GM12878 (cell line): ENCODE measurements at regions not wholly inside any gene's neighbourhood (a gene's known extent, or its start where the extent isn't known, plus 50 kb on each side); places are given as distances from the start of the nearest gene placed in this dataset.

Experiments used
- ATAC-seq: fragments of 200-7000 bp; cut with Tn5 transposase; 3 replicates; pipeline ENCODE4 v1.9.1; 2020; ENCODE audit warnings: mild to moderate bottlenecking, moderate library complexity
- BruUV-seq: library from RNA; stranded (reverse); fragments of 400-500 nt; replicated peaks from 2 replicates; lab custom pipeline; 2021; lab: Mats Ljungman, UMichigan
- CTCF ChIA-PET: fragments of 300-600 bp; sonication (Branson Sonifier 250); formaldehyde crosslinking; extraction: SDS; loops from one replicate; lab custom pipeline; 2021; ENCODE audit warnings: inconsistent platforms; lab: Yijun Ruan, JAX
- POLR2A ChIA-PET: fragments of 350-600 bp; formaldehyde crosslinking; extraction: SDS; loops from one replicate; lab custom pipeline; 2021; ENCODE audit warnings: inconsistent platforms; lab: Charles Lee
- RAD21 ChIA-PET: fragments of 300-600 bp; sonication (Branson Sonifier 250); formaldehyde crosslinking; loops from one replicate; lab custom pipeline; 2023; ENCODE audit warnings: antibody characterized with exemption; ENCODE audit not compliant: unreplicated experiment; lab: Charles Lee
- SMC1A ChIA-PET: fragments of 300-600 bp; sonication (Branson Sonifier 250); formaldehyde crosslinking; loops from one replicate; lab custom pipeline; 2023; ENCODE audit not compliant: unreplicated experiment, uncharacterized antibody; lab: Charles Lee
- DNase-seq: peaks from one replicate; pipeline ENCODE4 v3.0.0-alpha.2; 2011; ENCODE audit warnings: low read depth, low spot score
- FAIRE-seq: peaks from 3 replicates; lab custom pipeline; 2011; peaks lifted over from hg19 to GRCh38; lab: Jason Lieb, UNC
- H2AFZ ChIP-seq: 2 replicates; pipeline ENCODE4 v1.6.0; 2011; ENCODE audit warnings: low read depth, low read length, control low read depth; ENCODE audit not compliant: control insufficient read depth
- H3K27ac ChIP-seq: 2 replicates; pipeline ENCODE4 v1.5.1; 2011; ENCODE audit warnings: control low read depth; ENCODE audit not compliant: control insufficient read depth, insufficient read depth
- H3K27me3 ChIP-seq, 2 experiments: replicated peaks in 1 of 2; 2 replicates each; pipeline versions ENCODE4 v1.6.0 to v1.6.1; 2011; ENCODE audit warnings: low read length in 1 of 2; ENCODE audit not compliant: control insufficient read depth in 2 of 2, insufficient read depth in 2 of 2
- H3K36me3 ChIP-seq, 2 experiments: 2 replicates each; pipeline ENCODE4 v1.5.1; 2011; ENCODE audit warnings: low read length in 1 of 2; ENCODE audit not compliant: control insufficient read depth in 2 of 2, insufficient read depth in 2 of 2
- H3K4me1 ChIP-seq: 2 replicates; pipeline ENCODE4 v1.6.1; 2011; ENCODE audit warnings: mild to moderate bottlenecking, low read length, moderate library complexity, mixed read lengths; ENCODE audit not compliant: control insufficient read depth, insufficient read depth
- H3K4me2 ChIP-seq: 2 replicates; pipeline ENCODE4 v1.6.0; 2011; ENCODE audit warnings: control low read depth; ENCODE audit not compliant: control insufficient read depth, insufficient read depth
- H3K4me3 ChIP-seq: fragments of 200-600 bp; sonication (generic); 2 replicates; pipeline ENCODE4 v1.5.1; 2016
- H3K79me2 ChIP-seq: 2 replicates; pipeline ENCODE4 v1.6.0; 2011; ENCODE audit warnings: low read length; ENCODE audit not compliant: control insufficient read depth, insufficient read depth
- H3K9ac ChIP-seq: 2 replicates; pipeline ENCODE4 v1.8.0; 2011; ENCODE audit warnings: low read length, control low read depth, mixed read lengths; ENCODE audit not compliant: control insufficient read depth, insufficient read depth
- H3K9me3 ChIP-seq: replicated peaks from 3 replicates; pipeline ENCODE4 v1.5.1; 2011; ENCODE audit warnings: mild to moderate bottlenecking, low read length; ENCODE audit not compliant: control insufficient read depth, insufficient read depth
- H4K20me1 ChIP-seq: 2 replicates; pipeline ENCODE4 v1.6.0; 2011; ENCODE audit not compliant: control insufficient read depth, insufficient read depth
- CUX1 ChIP-seq: IDR thresholded peaks from 2 replicates; pipeline ENCODE4 v1.6.1; 2012; ENCODE audit warnings: improper control_type of control experiment, low read depth, low read length; ENCODE audit not compliant: insufficient replicate concordance
- EP300 ChIP-seq, 2 experiments: fragments of 150-350 bp in 1 of 2; IDR thresholded peaks; 2 replicates each; pipeline ENCODE4 v1.6.1; 2011 to 2012; ENCODE audit warnings: low read depth in 2 of 2, low read length in 2 of 2, borderline replicate concordance in 1 of 2, improper control_type of control experiment in 1 of 2, inconsistent platforms in 1 of 2; ENCODE audit not compliant: control insufficient read depth in 1 of 2
- FOXK2 ChIP-seq: fragments of 450-650 bp; IDR thresholded peaks from 2 replicates; pipeline ENCODE4 v1.6.1; 2017; ENCODE audit warnings: mild to moderate bottlenecking, moderate library complexity
- HDAC6 ChIP-seq: fragments of 200-600 bp; sonication (generic); IDR thresholded peaks from one replicate; pipeline ENCODE4 v1.8.0; 2017; ENCODE audit warnings: antibody characterized with exemption; ENCODE audit not compliant: unreplicated experiment
- MYB ChIP-seq: fragments of 150-350 bp; IDR thresholded peaks from 2 replicates; pipeline ENCODE4 v1.6.1; 2014; ENCODE audit warnings: mild to moderate bottlenecking, low read depth, low read length, borderline replicate concordance
- MYC ChIP-seq: IDR thresholded peaks from 2 replicates; pipeline ENCODE4 v1.6.1; 2011; ENCODE audit warnings: mild to moderate bottlenecking, low read length, moderate library complexity, inconsistent platforms; ENCODE audit not compliant: insufficient read depth, insufficient replicate concordance, insufficient read length, severe bottlenecking
- NR2F1 ChIP-seq: fragments of 450-650 bp; conservative IDR thresholded peaks from 2 replicates; pipeline ENCODE4 v1.6.1; 2017; ENCODE audit warnings: mild to moderate bottlenecking
- POLR2AphosphoS2 ChIP-seq: IDR thresholded peaks from 2 replicates; pipeline ENCODE4 v1.6.1; 2011; ENCODE audit warnings: low read depth, mild to moderate bottlenecking, low read length, improper control_type of control experiment, moderate library complexity
- RAD21 ChIP-seq: IDR thresholded peaks from 2 replicates; pipeline ENCODE4 v1.6.1; 2011; ENCODE audit warnings: mild to moderate bottlenecking, low read depth, low read length, moderate library complexity; ENCODE audit not compliant: insufficient read depth
- RUNX3 ChIP-seq: IDR thresholded peaks from 2 replicates; pipeline ENCODE4 v1.6.1; 2012; ENCODE audit warnings: low read length, inconsistent platforms
- SKIL ChIP-seq: fragments of 450-650 bp; IDR thresholded peaks from 2 replicates; pipeline ENCODE4 v1.6.1; 2017; ENCODE audit warnings: mild to moderate bottlenecking, low read depth, inconsistent platforms; ENCODE audit not compliant: poor library complexity, severe bottlenecking
- ZBTB4 ChIP-seq: fragments of 450-650 bp; formaldehyde crosslinking; IDR thresholded peaks from 2 replicates; pipeline ENCODE4 v1.4.0; 2022; ENCODE audit warnings: mild to moderate bottlenecking, moderate library complexity
- WGBS: methylation state at CpG from one replicate; pipeline ENCODE4 v1.1.6; 2016; ENCODE audit warnings: low lambda C conversion rate; ENCODE audit not compliant: insufficient replicate concordance, insufficient coverage; ENCODE audit errors: missing lambda C conversion rate; 5-methylcytosine and 5-hydroxymethylcytosine counted together
- in situ Hi-C: fragments of 300-500 bp; cut with MboI; formaldehyde crosslinking; loops from 9 replicates; pipeline ENCODE4 v1.14.3; 2018; ENCODE audit warnings: mixed read lengths
- intact Hi-C: fragments of 100-400 bp; cut with micrococcal nuclease; formaldehyde crosslinking; loops from one replicate; pipeline ENCODE4 v1.14.2; 2022; ENCODE audit not compliant: unreplicated experiment

- Histone ChIP-seq H3K4me1 (peaks cover 26% of the 10 kb centered on the region), H2AFZ (no peak overlapping the region), H3K9me3 (peaks cover 2% of the 10 kb centered on the region; the same call in 2 of the 3 replicates), H3K79me2 (peaks cover 2% of the 10 kb centered on the region), H4K20me1 (no peaks in the 10 kb centered on the region), H3K4me2 (no peak overlapping the region), H3K9ac (no peak overlapping the region), H3K4me3 (no peak overlapping the region), H3K36me3 (no peaks in the 10 kb centered on the region), H3K27me3 (no peaks in the 10 kb centered on the region), H3K27ac (no peak overlapping the region)
- ATAC-seq (no peak), FAIRE-seq (no peak), DNase-seq (no peak)
- no TSS peak for BruUV-seq
- TF ChIP-seq MYB (no peak), ZBTB4 (CRISPR knock-in tag) (no peak), POLR2AphosphoS2 (no peak), FOXK2 (no peak), EP300 (IDR thresholded peaks at IDR 0.05; ENCODE audit: borderline replicate concordance in 1 of 2, control insufficient read depth in 1 of 2, low read depth in 2 of 2, low read length in 2 of 2) (no peak), HDAC6 (no peak), RUNX3 (no peak), MYC (no peak), NR2F1 (no peak), CUX1 (no peak), SKIL (no peak), RAD21 (no peak)
- SMC1A ChIA-PET = interaction anchor here (6.3 to 27.7 kb wide), 3 partner anchors 144 to 393 kb away, joined by 127 to 632 read pairs (median 153); no protein-coding TSS in a partner anchor
- WGBS = 46% methylated on average over 2 of the region's 2 CpGs
- RAD21 ChIA-PET = interaction anchor here (1.4 to 11.8 kb wide), 3 partner anchors 68 to 391 kb away, joined by 3 to 242 read pairs (median 145); no protein-coding TSS in a partner anchor
- POLR2A ChIA-PET = interaction anchor here (0.7 kb wide), 1 partner anchor 157 kb away, joined by 6 read pairs; no protein-coding TSS in a partner anchor
- CTCF ChIA-PET = interaction anchor here (1.9 kb wide), 1 partner anchor 150 kb away, joined by 8 read pairs; no protein-coding TSS in a partner anchor
- in situ Hi-C loops (no loop called here), intact Hi-C loops (no loop called here)
These were observed 52.3 kb upstream of the FAM9C start for GRCh38 chrX:13096728-13097127.
